CD4-positive, alpha-beta T cell (primary cell): ENCODE measurements at regions not wholly inside any gene's neighbourhood (a gene's known extent, or its start where the extent isn't known, plus 50 kb on each side); places are given as distances from the start of the nearest gene placed in this dataset.

Experiments
- ATAC-seq: fragments of 200-7000 bp; cut with Tn5 transposase; one replicate; pipeline ENCODE4 v1.10.0; 2022; ENCODE audit warnings: mild to moderate bottlenecking; ENCODE audit not compliant: poor library complexity
- CTCF ChIA-PET: fragments of 350-600 bp; sonication (Branson Sonifier 250); formaldehyde crosslinking; loops from one replicate; lab custom pipeline; 2021; ENCODE audit warnings: antibody characterized with exemption, inconsistent platforms; lab: Charles Lee
- POLR2A ChIA-PET: fragments of 350-600 bp; sonication (Branson Sonifier 250); formaldehyde crosslinking; loops from one replicate; lab custom pipeline; 2021; ENCODE audit warnings: antibody characterized with exemption, inconsistent platforms; lab: Charles Lee
- DNase-seq, 14 experiments: peaks; one replicate each; pipeline ENCODE4 v3.0.0-alpha.2; 2013 to 2020; ENCODE audit warnings: mixed read lengths in 2 of 14
- H3K27ac ChIP-seq, 2 donors: one replicate each; pipeline versions ENCODE4 v1.5.1 to v1.7.0; 2013; ENCODE audit warnings: low read length in 2 of 2, low read depth in 1 of 2, mild to moderate bottlenecking in 1 of 2
- H3K27me3 ChIP-seq, 2 experiments: 1 replicate in 1 of 2; 2 replicates in 1 of 2; pipeline versions ENCODE4 v1.6.1 to v1.7.0; 2013; ENCODE audit warnings: low read length in 2 of 2, control low read depth in 1 of 2, mild to moderate bottlenecking in 1 of 2, moderate library complexity in 1 of 2; ENCODE audit not compliant: insufficient read depth in 2 of 2, control insufficient read depth in 1 of 2
- H3K36me3 ChIP-seq: one replicate; pipeline ENCODE4 v1.6.1; 2013; ENCODE audit warnings: low read length, control low read depth; ENCODE audit not compliant: insufficient read depth
- H3K4me1 ChIP-seq: one replicate; pipeline ENCODE4 v1.6.1; 2013; ENCODE audit warnings: low read length, control low read depth; ENCODE audit not compliant: insufficient read depth
- H3K4me3 ChIP-seq: one replicate; pipeline ENCODE4 v1.5.1; 2013; ENCODE audit warnings: mild to moderate bottlenecking, low read length, moderate library complexity
- H3K9me3 ChIP-seq, 2 experiments: 1 replicate in 1 of 2; 2 replicates in 1 of 2; pipeline versions ENCODE4 v1.6.1 to v1.7.0; 2013; ENCODE audit warnings: low read length in 2 of 2, mild to moderate bottlenecking in 2 of 2, control low read depth in 1 of 2, moderate library complexity in 1 of 2; ENCODE audit not compliant: control insufficient read depth in 1 of 2, insufficient read depth in 1 of 2
- H3K27ac Mint-ChIP-seq: one replicate; pipeline ENCODE4 v1.8.0; 2020; ENCODE audit warnings: mixed read lengths
- H3K27me3 Mint-ChIP-seq: one replicate; pipeline ENCODE4 v1.8.0; 2021; ENCODE audit warnings: mixed read lengths
- H3K36me3 Mint-ChIP-seq: one replicate; pipeline ENCODE4 v1.8.0; 2021; ENCODE audit warnings: low read depth, mixed read lengths
- H3K4me1 Mint-ChIP-seq: one replicate; pipeline ENCODE4 v1.8.0; 2021; ENCODE audit warnings: low read depth, mixed read lengths
- H3K4me3 Mint-ChIP-seq: one replicate; pipeline ENCODE4 v1.8.0; 2020; ENCODE audit warnings: mild to moderate bottlenecking, mixed read lengths
- H3K9me3 Mint-ChIP-seq: one replicate; pipeline ENCODE4 v1.8.0; 2020; ENCODE audit warnings: mixed read lengths
- intact Hi-C, 2 experiments: fragments of 100-400 bp; cut with DNase I in 1 of 2; cut with micrococcal nuclease in 1 of 2; formaldehyde crosslinking; loops; one replicate each; pipeline versions ENCODE4 v1.15.1 to v1.9.0; 2023 to 2025; cut with DNase I, micrococcal nuclease
- TF ChIP-seq, protein P1 (sequence below): fragments of 200-600 bp; IDR thresholded peaks from one replicate; pipeline ENCODE4 v1.8.0; 2022; ENCODE audit warnings: antibody characterized with exemption, mild to moderate bottlenecking

DNA sequence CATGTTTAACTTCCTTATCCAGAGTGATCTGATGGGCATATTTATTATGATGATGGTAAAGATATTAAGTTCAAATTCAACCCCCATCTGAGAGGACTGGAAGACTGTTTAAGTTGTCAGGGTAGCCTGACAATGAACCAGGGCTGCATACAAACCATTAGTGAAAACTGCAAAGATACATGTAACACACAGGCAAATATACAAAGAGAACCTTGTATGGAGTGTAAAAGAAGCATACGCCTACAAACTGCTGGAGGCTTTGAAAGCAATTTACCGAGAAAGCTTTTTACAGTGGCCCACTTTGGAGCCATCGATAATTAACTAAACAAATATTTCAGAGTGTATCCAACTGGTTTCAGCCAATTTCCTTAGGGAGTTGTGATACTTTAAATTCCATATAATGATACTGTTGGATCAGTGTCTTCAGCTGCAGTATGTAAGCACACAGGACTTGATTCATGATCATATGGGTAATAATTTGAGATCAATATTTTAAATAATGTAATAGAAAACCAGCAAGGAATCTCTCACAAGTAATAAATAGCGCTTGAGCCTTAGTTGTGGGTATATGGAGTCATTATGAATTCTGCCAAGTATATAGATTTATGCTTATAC is 231.5 kb upstream of the SPRY2 start:
- H3K27ac Mint-ChIP-seq, result no peak overlapping the region
- intact Hi-C loops, result no loop called here
- Histone ChIP-seq H3K36me3 (no peaks in the 10 kb centered on the region), H3K9me3 (peaks cover 0 to under 1% of the 10 kb centered on the region in 2 experiments), H3K27me3 (no peaks in the 10 kb centered on the region), H3K4me1 (no peaks in the 10 kb centered on the region), H3K4me3 (no peak overlapping the region), H3K27ac (no peak overlapping the region)
- H3K36me3 Mint-ChIP-seq, result no peaks in the 10 kb centered on the region
- TF ChIP-seq, protein P1, sequence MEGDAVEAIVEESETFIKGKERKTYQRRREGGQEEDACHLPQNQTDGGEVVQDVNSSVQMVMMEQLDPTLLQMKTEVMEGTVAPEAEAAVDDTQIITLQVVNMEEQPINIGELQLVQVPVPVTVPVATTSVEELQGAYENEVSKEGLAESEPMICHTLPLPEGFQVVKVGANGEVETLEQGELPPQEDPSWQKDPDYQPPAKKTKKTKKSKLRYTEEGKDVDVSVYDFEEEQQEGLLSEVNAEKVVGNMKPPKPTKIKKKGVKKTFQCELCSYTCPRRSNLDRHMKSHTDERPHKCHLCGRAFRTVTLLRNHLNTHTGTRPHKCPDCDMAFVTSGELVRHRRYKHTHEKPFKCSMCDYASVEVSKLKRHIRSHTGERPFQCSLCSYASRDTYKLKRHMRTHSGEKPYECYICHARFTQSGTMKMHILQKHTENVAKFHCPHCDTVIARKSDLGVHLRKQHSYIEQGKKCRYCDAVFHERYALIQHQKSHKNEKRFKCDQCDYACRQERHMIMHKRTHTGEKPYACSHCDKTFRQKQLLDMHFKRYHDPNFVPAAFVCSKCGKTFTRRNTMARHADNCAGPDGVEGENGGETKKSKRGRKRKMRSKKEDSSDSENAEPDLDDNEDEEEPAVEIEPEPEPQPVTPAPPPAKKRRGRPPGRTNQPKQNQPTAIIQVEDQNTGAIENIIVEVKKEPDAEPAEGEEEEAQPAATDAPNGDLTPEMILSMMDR, result no peak
- DNase-seq, result no peak
- H3K27me3 Mint-ChIP-seq, result no peaks in the 10 kb centered on the region
- H3K4me1 Mint-ChIP-seq, result no peaks in the 10 kb centered on the region
- H3K4me3 Mint-ChIP-seq, result no peak overlapping the region
- H3K9me3 Mint-ChIP-seq, result no peaks in the 10 kb centered on the region
- CTCF ChIA-PET, result no interaction called here
- no peak for ATAC-seq
- POLR2A ChIA-PET, result no interaction called here

DNA sequence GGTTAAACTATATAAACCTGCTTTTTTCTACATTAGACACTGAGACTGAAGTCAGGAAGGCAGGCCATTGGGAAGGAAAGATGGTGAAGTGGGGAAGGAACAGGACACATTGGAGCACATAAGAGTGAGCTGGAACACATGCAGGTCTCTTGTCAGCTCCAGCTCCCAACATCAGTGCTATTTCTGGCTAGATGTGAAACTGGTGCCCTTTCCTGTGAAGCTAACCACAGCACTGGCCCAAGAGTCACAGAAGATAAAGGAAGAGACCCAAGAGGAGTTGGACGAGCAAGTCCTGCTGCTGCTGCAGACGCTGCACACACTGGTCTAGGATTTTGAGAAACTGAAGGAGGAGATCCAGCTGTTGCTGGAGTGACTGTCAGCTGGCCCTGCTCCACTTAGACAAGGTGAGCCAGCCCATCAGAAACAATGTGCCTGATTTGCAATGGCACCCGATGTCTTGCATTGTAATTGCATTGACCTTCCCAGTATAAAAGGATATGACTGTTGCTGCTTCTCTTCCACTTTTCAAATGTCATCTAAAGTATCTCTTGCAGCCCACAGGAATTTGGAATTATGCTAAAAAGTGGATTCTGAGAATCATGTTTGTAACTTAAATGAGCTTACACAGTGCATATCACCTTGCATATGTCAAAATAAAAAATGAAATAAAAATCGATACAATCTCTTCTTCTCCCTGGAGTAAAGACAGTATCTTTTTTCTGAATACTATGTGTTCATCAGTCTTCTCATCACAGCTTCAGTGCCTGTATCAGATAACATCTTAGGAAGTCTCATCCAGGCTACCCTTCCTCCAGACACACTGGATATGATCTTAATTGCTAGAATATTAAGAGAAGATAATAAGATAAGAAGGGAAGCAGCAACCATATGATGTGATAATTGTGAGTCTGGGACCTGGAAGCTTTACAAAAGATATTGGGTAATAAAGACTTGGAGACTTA is 230.7 kb upstream of the SPRY2 start:
- ChIA-PET POLR2A (no interaction called here), CTCF (no interaction called here)
- H3K4me1 Mint-ChIP-seq, result no peaks in the 10 kb centered on the region
- H3K36me3 Mint-ChIP-seq, result no peaks in the 10 kb centered on the region
- no peak overlapping the region for H3K27ac ChIP-seq
- H3K27me3 ChIP-seq, result no peaks in the 10 kb centered on the region
- H3K4me3 ChIP-seq, result no peak overlapping the region
- H3K9me3 Mint-ChIP-seq, result no peaks in the 10 kb centered on the region
- ATAC-seq (no peak), DNase-seq (no peak)
- TF ChIP-seq, protein P1, result no peak
- intact Hi-C loops, result no loop called here
- H3K4me3 Mint-ChIP-seq, result no peak overlapping the region
- H3K27ac Mint-ChIP-seq, result no peak overlapping the region
- H3K36me3 ChIP-seq, result no peaks in the 10 kb centered on the region
- no peaks in the 10 kb centered on the region for H3K4me1 ChIP-seq
- no peaks in the 10 kb centered on the region for H3K27me3 Mint-ChIP-seq
- no peaks in the 10 kb centered on the region for H3K9me3 ChIP-seq

DNA sequence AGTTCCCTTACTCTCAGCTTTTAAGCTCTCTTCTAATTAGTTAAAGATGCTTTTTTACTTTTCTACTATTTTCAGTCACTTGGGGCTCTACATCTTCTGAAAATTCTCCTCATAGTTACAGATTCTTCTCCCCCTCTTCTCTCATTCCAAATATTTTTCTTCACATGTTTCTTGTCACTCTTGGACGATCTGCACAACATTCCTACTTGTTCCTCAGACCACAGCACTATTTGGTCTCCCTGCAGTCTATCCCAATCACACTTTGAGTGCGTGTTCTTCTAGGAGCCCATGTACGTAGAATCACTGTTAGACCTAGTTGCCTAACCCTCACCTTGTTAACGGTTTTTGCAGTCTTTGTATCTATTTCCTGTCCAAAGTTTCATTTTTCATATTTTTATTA is 222.5 kb upstream of the SPRY2 start:
- ATAC-seq (no peak), DNase-seq (no peak)
- intact Hi-C loops, result no loop called here

More for the DNA sequence above, 222.5 kb upstream of the SPRY2 start:
- no peak overlapping the region for H3K4me3 Mint-ChIP-seq
- no peaks in the 10 kb centered on the region for H3K36me3 Mint-ChIP-seq
- ChIA-PET POLR2A (no interaction called here), CTCF (no interaction called here)
- H3K27ac Mint-ChIP-seq, result no peak overlapping the region
- H3K4me3 ChIP-seq, result no peak overlapping the region
- H3K9me3 Mint-ChIP-seq, result no peaks in the 10 kb centered on the region
- no peaks in the 10 kb centered on the region for H3K27me3 Mint-ChIP-seq
- H3K4me1 Mint-ChIP-seq, result peaks cover 28% of the 10 kb centered on the region
- no peak overlapping the region for H3K27ac ChIP-seq
- no peaks in the 10 kb centered on the region for H3K9me3 ChIP-seq
- H3K27me3 ChIP-seq, result no peaks in the 10 kb centered on the region
- TF ChIP-seq, protein P1, result no peak
- no peaks in the 10 kb centered on the region for H3K36me3 ChIP-seq
- no peaks in the 10 kb centered on the region for H3K4me1 ChIP-seq
